ENCODE measurements at regions not wholly inside any gene's neighbourhood (a gene's known extent, or its start where the extent isn't known, plus 50 kb on each side); places are given as distances from the start of the nearest gene placed in this dataset.

DNA sequence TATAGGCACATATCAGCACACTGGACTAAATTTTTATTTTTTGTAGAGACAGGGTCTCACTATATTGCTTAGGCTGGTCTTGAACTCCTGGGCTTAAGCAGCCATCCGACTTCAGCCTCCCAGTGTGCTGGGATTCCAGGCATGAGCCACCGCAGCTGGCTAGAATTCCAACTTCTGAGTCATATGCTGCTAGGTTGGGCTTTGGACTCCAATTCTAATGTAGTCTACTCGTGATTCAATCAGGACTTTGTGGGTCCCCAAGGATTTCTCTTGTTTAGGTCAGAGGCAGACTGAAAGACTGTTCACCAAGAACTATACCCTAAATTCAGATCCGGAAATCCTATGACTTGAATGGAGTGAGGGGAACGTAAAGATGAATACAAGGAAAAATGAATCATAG is 68.2 kb upstream of the CHD1 start:
- TF ChIP-seq CTCF (IDR thresholded peaks at IDR 0.05) (no peak), POLR2A (IDR thresholded peaks at IDR 0.05) (no peak), POLR2AphosphoS5 (IDR thresholded peaks at IDR 0.05) (no peak)
